ENCODE measurements at regions not wholly inside any gene's neighbourhood (a gene's known extent, or its start where the extent isn't known, plus 50 kb on each side); places are given as distances from the start of the nearest gene placed in this dataset.

DNA sequence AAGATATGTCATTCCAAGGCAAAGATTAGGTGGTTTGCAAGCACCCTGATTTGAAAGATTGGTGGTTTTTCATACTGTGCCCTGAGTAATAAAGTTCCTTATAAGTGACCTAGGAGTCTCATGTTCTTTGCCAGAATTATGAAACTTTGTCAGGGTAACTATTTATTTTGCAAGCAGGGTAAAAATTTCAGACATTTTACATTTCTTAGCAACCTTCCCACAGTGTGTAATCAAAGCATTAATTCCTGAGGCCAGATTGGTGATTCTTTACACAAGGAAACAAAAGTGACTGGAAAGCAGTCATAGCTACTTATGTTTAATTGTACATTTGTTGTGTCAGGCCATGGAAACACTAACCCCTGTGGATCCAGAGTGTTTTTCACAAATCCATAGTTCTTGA is 998.0 kb upstream of the B3GALT2 start:
- Histone ChIP-seq H3K4me3 (no peak overlapping the region), H3K4me1 (peaks cover 13% of the 10 kb centered on the region), H2AFZ (replicated peaks) (no peak overlapping the region), H3K27me3 (no peaks in the 10 kb centered on the region), H3K9me3 (ENCODE audit: low read depth) (no peaks in the 10 kb centered on the region), H4K20me1 (ENCODE audit: low read depth) (no peaks in the 10 kb centered on the region), H3K36me3 (no peaks in the 10 kb centered on the region), H3K4me2 (no peak overlapping the region), H3F3A (ENCODE audit: low read depth) (no peaks in the 10 kb centered on the region), H3K27ac (no peak overlapping the region), H3K79me2 (ENCODE audit: low read depth) (no peaks in the 10 kb centered on the region), H3K9ac (no peak overlapping the region)
- no peak for DNase-seq (ENCODE audit: low spot score)
- H3K27me3 Mint-ChIP-seq (ENCODE audit: insufficient read depth, low read depth): peaks cover 4% of the 10 kb centered on the region
- TF ChIP-seq EZH2phosphoT487 (IDR thresholded peaks at IDR 0.05): no peak
- no peak for TF ChIP-seq EZH2 (IDR thresholded peaks at IDR 0.05)
- TF ChIP-seq CTCF (IDR thresholded peaks at IDR 0.05): no peak
- H3K4me1 Mint-ChIP-seq: no peaks in the 10 kb centered on the region
- H3K4me3 Mint-ChIP-seq: no peak overlapping the region
- no peaks in the 10 kb centered on the region for H3K9me3 Mint-ChIP-seq
- H3K36me3 Mint-ChIP-seq: no peaks in the 10 kb centered on the region
- H3K27ac Mint-ChIP-seq: no peak overlapping the region

- H3K36me3 ChIP-seq: no peaks in the 10 kb centered on the region
- no peak for DNase-seq (ENCODE audit: low spot score)
- H3K27me3 Mint-ChIP-seq (ENCODE audit: insufficient read depth, low read depth): no peaks in the 10 kb centered on the region
- no peaks in the 10 kb centered on the region for H3K9me3 Mint-ChIP-seq
- peaks cover 14% of the 10 kb centered on the region for H3K4me1 ChIP-seq
- H3K4me2 ChIP-seq: no peak overlapping the region
- H3K4me3 ChIP-seq: no peak overlapping the region
- no peak for TF ChIP-seq CTCF (IDR thresholded peaks at IDR 0.05)
- no peak for TF ChIP-seq EZH2phosphoT487 (IDR thresholded peaks at IDR 0.05)
- no peak for TF ChIP-seq EZH2 (IDR thresholded peaks at IDR 0.05)
- no peak overlapping the region for H3K27ac ChIP-seq
- no peaks in the 10 kb centered on the region for H3K27me3 ChIP-seq
- H3K79me2 ChIP-seq (ENCODE audit: low read depth): no peaks in the 10 kb centered on the region
- no peak overlapping the region for H3K9ac ChIP-seq
- H3K27ac Mint-ChIP-seq: no peak overlapping the region
- no peaks in the 10 kb centered on the region for H3K9me3 ChIP-seq (ENCODE audit: low read depth)
- H3K36me3 Mint-ChIP-seq: no peaks in the 10 kb centered on the region
- peak overlapping the region; percentile 61 for H2AFZ ChIP-seq (replicated peaks)
- no peaks in the 10 kb centered on the region for H4K20me1 ChIP-seq (ENCODE audit: low read depth)
- no peaks in the 10 kb centered on the region for H3F3A ChIP-seq (ENCODE audit: low read depth)
- H3K4me1 Mint-ChIP-seq: no peaks in the 10 kb centered on the region
- H3K4me3 Mint-ChIP-seq: no peak overlapping the region
Observed at GRCh38 chr1:194181845-194182244, 995.4 kb upstream of the B3GALT2 start.

DNA sequence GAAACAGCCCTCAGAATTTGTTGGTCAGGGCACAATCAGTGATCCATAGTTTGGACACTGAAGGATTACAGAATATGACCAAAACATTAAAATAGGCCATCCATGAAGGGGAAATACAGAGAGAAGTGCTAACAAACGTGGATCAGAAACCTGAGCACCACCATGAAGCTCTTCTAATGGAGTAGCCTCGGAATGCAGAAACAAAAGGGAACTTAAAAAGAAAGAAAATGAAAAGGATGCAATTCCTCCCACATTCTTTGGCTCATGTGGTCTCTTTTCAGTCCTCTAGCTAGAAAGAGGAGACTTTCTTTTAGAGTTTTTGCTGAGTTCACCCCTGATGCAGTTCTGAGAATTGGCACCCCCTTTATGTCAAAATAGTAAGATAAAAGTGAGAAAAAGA is 989.8 kb upstream of the B3GALT2 start:
- Mint-ChIP-seq H3K9me3 (no peaks in the 10 kb centered on the region), H3K36me3 (no peaks in the 10 kb centered on the region), H3K4me1 (no peaks in the 10 kb centered on the region), H3K27me3 (ENCODE audit: insufficient read depth, low read depth) (no peaks in the 10 kb centered on the region), H3K27ac (no peak overlapping the region), H3K4me3 (no peak overlapping the region)
- TF ChIP-seq EZH2phosphoT487 (IDR thresholded peaks at IDR 0.05) (no peak), CTCF (IDR thresholded peaks at IDR 0.05) (no peak), EZH2 (IDR thresholded peaks at IDR 0.05) (no peak)
- Histone ChIP-seq H3K4me2 (peak overlapping the region; percentile 37), H3K9me3 (ENCODE audit: low read depth) (no peaks in the 10 kb centered on the region), H3K79me2 (ENCODE audit: low read depth) (no peaks in the 10 kb centered on the region), H3F3A (ENCODE audit: low read depth) (no peaks in the 10 kb centered on the region), H3K9ac (no peak overlapping the region), H3K27ac (peak overlapping the region; percentile 83), H2AFZ (replicated peaks) (peak overlapping the region; percentile 81), H3K36me3 (no peaks in the 10 kb centered on the region), H3K4me1 (peaks cover 26% of the 10 kb centered on the region), H3K4me3 (peak overlapping the region; percentile 9), H4K20me1 (ENCODE audit: low read depth) (no peaks in the 10 kb centered on the region), H3K27me3 (no peaks in the 10 kb centered on the region)
- peak; percentile 60 for DNase-seq (ENCODE audit: low spot score)

Data from neural progenitor cell (in vitro differentiated cells).